Transverse colon (tissue), 4 donors: ENCODE measurements at regions not wholly inside any gene's neighbourhood (a gene's known extent, or its start where the extent isn't known, plus 50 kb on each side); places are given as distances from the start of the nearest gene placed in this dataset.

Experiments used
- CTCF ChIP-seq, 5 experiments: fragments of 200-600 bp in 3 of 5; fragments of 450-650 bp in 2 of 5; sonication (generic) in 3 of 5; IDR thresholded peaks; 1 replicate in 2 of 5; 2 replicates in 3 of 5; pipeline ENCODE4 v1.5.1; 2016 to 2017; ENCODE audit warnings: antibody characterized with exemption in 5 of 5, inconsistent platforms in 3 of 5, mild to moderate bottlenecking in 2 of 5, moderate library complexity in 1 of 5
- POLR2A ChIP-seq: fragments of 450-650 bp; IDR thresholded peaks from one replicate; pipeline ENCODE4 v1.6.1; 2016; ENCODE audit warnings: antibody characterized with exemption, mild to moderate bottlenecking, moderate library complexity
- POLR2AphosphoS5 ChIP-seq, 3 donors: sonication (generic); formaldehyde crosslinking; IDR thresholded peaks; one replicate each; pipeline ENCODE4 v1.6.1; 2016; ENCODE audit warnings: antibody characterized with exemption in 3 of 3

DNA sequence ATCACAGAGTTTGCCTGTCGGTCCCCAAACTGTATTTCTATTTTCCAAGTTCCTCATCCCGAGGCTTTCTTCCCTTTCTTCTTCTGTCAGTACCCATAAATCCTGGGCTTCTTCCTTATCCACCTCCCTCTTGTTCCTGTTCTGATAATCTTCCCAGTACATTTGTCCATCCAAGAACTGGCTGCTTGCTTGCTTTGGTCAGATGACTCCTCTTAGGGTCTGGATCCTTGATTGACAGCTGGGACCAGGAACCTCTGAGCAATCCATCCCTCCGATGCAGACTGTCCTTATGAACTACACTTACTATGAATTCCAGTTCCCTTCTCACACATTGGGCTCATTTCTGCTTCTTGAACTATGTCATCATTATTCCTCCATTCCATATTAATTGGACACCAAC lies 275.3 kb upstream of the CITED2 start:
- TF ChIP-seq POLR2A (no peak), CTCF (IDR thresholded peaks at IDR 0.05) (no peak), POLR2AphosphoS5 (IDR thresholded peaks at IDR 0.05) (no peak)
